Stimulated activated naive B cell treated with anti-CD40 and anti-IgM and Interleukin-4, amounts not matched to agents 10 μg/mL and 1 μg/mL and 100 μg/mL, for 72 hours (primary cell): ENCODE measurements at regions not wholly inside any gene's neighbourhood (a gene's known extent, or its start where the extent isn't known, plus 50 kb on each side); places are given as distances from the start of the nearest gene placed in this dataset.

Source experiments
- ATAC-seq, 2 donors: fragments of 150-1000 bp; cut with Tn5 transposase; replicated peaks; 2 replicates each; pipeline ENCODE4 v1.10.0; 2021; ENCODE audit warnings: moderate library complexity in 1 of 2
- DNase-seq: peaks from one replicate; pipeline ENCODE4 v3.0.0; 2021
- H3K27ac Mint-ChIP-seq: one replicate; pipeline ENCODE4 v1.8.0; 2022; ENCODE audit warnings: mild to moderate bottlenecking, mixed read lengths
- H3K27me3 Mint-ChIP-seq, 2 donors: one replicate each; pipeline ENCODE4 v1.8.0; 2022; ENCODE audit warnings: mixed read lengths in 2 of 2
- H3K36me3 Mint-ChIP-seq, 2 donors: one replicate each; pipeline ENCODE4 v1.8.0; 2022; ENCODE audit warnings: mixed read lengths in 2 of 2, mild to moderate bottlenecking in 1 of 2
- H3K4me1 Mint-ChIP-seq, 2 donors: one replicate each; pipeline ENCODE4 v1.8.0; 2022; ENCODE audit warnings: mixed read lengths in 2 of 2, mild to moderate bottlenecking in 1 of 2
- H3K4me3 Mint-ChIP-seq, 2 donors: one replicate each; pipeline ENCODE4 v1.8.0; 2022; ENCODE audit warnings: mild to moderate bottlenecking in 2 of 2, mixed read lengths in 2 of 2, moderate library complexity in 1 of 2
- H3K9me3 Mint-ChIP-seq, 2 donors: one replicate each; pipeline ENCODE4 v1.8.0; 2022; ENCODE audit warnings: mixed read lengths in 2 of 2, mild to moderate bottlenecking in 1 of 2

- Mint-ChIP-seq H3K36me3 (no peaks in the 10 kb centered on the region), H3K27ac (no peak overlapping the region), H3K4me1 (no peaks in the 10 kb centered on the region), H3K9me3 (no peaks in the 10 kb centered on the region), H3K27me3 (no peaks in the 10 kb centered on the region), H3K4me3 (no peak overlapping the region)
- ATAC-seq (no peak), DNase-seq (no peak)
Measured at GRCh38 chr6:153618371-153619322, 420.4 kb upstream of the OPRM1 start.

- no peak overlapping the region for H3K27ac Mint-ChIP-seq
- no peak for ATAC-seq
- no peaks in the 10 kb centered on the region for H3K9me3 Mint-ChIP-seq
- no peaks in the 10 kb centered on the region for H3K27me3 Mint-ChIP-seq
- H3K4me3 Mint-ChIP-seq = no peak overlapping the region
- no peaks in the 10 kb centered on the region for H3K4me1 Mint-ChIP-seq
- no peaks in the 10 kb centered on the region for H3K36me3 Mint-ChIP-seq
- DNase-seq = no peak
Measured at GRCh38 chr6:153616506-153616905, 422.5 kb upstream of the OPRM1 start.

- no peaks in the 10 kb centered on the region for H3K36me3 Mint-ChIP-seq
- no peak overlapping the region for H3K4me3 Mint-ChIP-seq
- DNase-seq (no peak), ATAC-seq (no peak)
- no peaks in the 10 kb centered on the region for H3K27me3 Mint-ChIP-seq
- H3K4me1 Mint-ChIP-seq = no peaks in the 10 kb centered on the region
- H3K9me3 Mint-ChIP-seq = peaks cover 0 to 4% of the 10 kb centered on the region in 2 donors
- no peak overlapping the region for H3K27ac Mint-ChIP-seq
Measured at GRCh38 chr6:153613719-153614455, 425.2 kb upstream of the OPRM1 start.

- Mint-ChIP-seq H3K36me3 (no peaks in the 10 kb centered on the region), H3K9me3 (peaks cover 0 to 2% of the 10 kb centered on the region in 2 donors), H3K4me3 (no peak overlapping the region), H3K27me3 (no peaks in the 10 kb centered on the region), H3K4me1 (no peaks in the 10 kb centered on the region), H3K27ac (no peak overlapping the region)
- ATAC-seq (no peak), DNase-seq (no peak)
Measured at GRCh38 chr6:153602401-153602800, 436.6 kb upstream of the OPRM1 start.

GRCh38 chr6:153599901-153600300 is 439.1 kb upstream of the OPRM1 start:
- peaks cover 4% of the 10 kb centered on the region in 2 donors for H3K9me3 Mint-ChIP-seq
- no peak for ATAC-seq
- H3K36me3 Mint-ChIP-seq = no peaks in the 10 kb centered on the region
- H3K27ac Mint-ChIP-seq = no peak overlapping the region
- DNase-seq = no peak
- no peaks in the 10 kb centered on the region for H3K4me1 Mint-ChIP-seq
- no peak overlapping the region for H3K4me3 Mint-ChIP-seq
- no peaks in the 10 kb centered on the region for H3K27me3 Mint-ChIP-seq

GRCh38 chr6:153595903-153596302 is 443.1 kb upstream of the OPRM1 start:
- no peak overlapping the region for H3K27ac Mint-ChIP-seq
- H3K4me1 Mint-ChIP-seq = no peaks in the 10 kb centered on the region
- no peak overlapping the region for H3K4me3 Mint-ChIP-seq
- H3K36me3 Mint-ChIP-seq = no peaks in the 10 kb centered on the region
- H3K9me3 Mint-ChIP-seq = peaks cover 4 to 8% of the 10 kb centered on the region in 2 donors
- no peaks in the 10 kb centered on the region for H3K27me3 Mint-ChIP-seq
- ATAC-seq (no peak), DNase-seq (no peak)

GRCh38 chr6:153594871-153595270 is 444.2 kb upstream of the OPRM1 start:
- no peak overlapping the region for H3K27ac Mint-ChIP-seq
- no peak for ATAC-seq
- H3K36me3 Mint-ChIP-seq = no peaks in the 10 kb centered on the region

GRCh38 chr6:153591159-153591558 is 447.9 kb upstream of the OPRM1 start:
- H3K27ac Mint-ChIP-seq = no peak overlapping the region
- H3K9me3 Mint-ChIP-seq = peaks cover 6 to 8% of the 10 kb centered on the region in 2 donors
- H3K27me3 Mint-ChIP-seq = no peaks in the 10 kb centered on the region
- H3K4me1 Mint-ChIP-seq = no peaks in the 10 kb centered on the region
- DNase-seq (no peak), ATAC-seq (no peak)
- H3K36me3 Mint-ChIP-seq = no peaks in the 10 kb centered on the region
- H3K4me3 Mint-ChIP-seq = no peak overlapping the region

More at GRCh38 chr6:153594871-153595270, 444.2 kb upstream of the OPRM1 start:
- Mint-ChIP-seq H3K27me3 (no peaks in the 10 kb centered on the region), H3K9me3 (peaks cover 4 to 8% of the 10 kb centered on the region in 2 donors), H3K4me3 (no peak overlapping the region), H3K4me1 (no peaks in the 10 kb centered on the region)
- DNase-seq = no peak

- no peak for ATAC-seq
- Mint-ChIP-seq H3K27me3 (no peaks in the 10 kb centered on the region), H3K36me3 (no peaks in the 10 kb centered on the region), H3K4me3 (no peak overlapping the region), H3K9me3 (peaks cover 6 to 8% of the 10 kb centered on the region in 2 donors), H3K4me1 (no peaks in the 10 kb centered on the region), H3K27ac (no peak overlapping the region)
- DNase-seq = no peak
Measured at GRCh38 chr6:153590411-153590810, 448.6 kb upstream of the OPRM1 start.

- Mint-ChIP-seq H3K4me3 (no peak overlapping the region), H3K27me3 (no peaks in the 10 kb centered on the region)
- no peak for DNase-seq
Measured at GRCh38 chr6:153588330-153588729, 450.7 kb upstream of the OPRM1 start.

GRCh38 chr6:153583685-153584084 is 452.6 kb upstream of the RGS17 start:
- no peak overlapping the region for H3K27ac Mint-ChIP-seq
- DNase-seq (no peak), ATAC-seq (no peak)
- H3K36me3 Mint-ChIP-seq = no peaks in the 10 kb centered on the region
- no peaks in the 10 kb centered on the region for H3K27me3 Mint-ChIP-seq
- H3K4me1 Mint-ChIP-seq = no peaks in the 10 kb centered on the region
- H3K9me3 Mint-ChIP-seq = peaks cover 7 to 8% of the 10 kb centered on the region in 2 donors
- H3K4me3 Mint-ChIP-seq = no peak overlapping the region

More at GRCh38 chr6:153588330-153588729, 450.7 kb upstream of the OPRM1 start:
- Mint-ChIP-seq H3K27ac (no peak overlapping the region), H3K9me3 (peaks cover 0 to 4% of the 10 kb centered on the region in 2 donors), H3K36me3 (no peaks in the 10 kb centered on the region), H3K4me1 (no peaks in the 10 kb centered on the region)
- ATAC-seq = no peak

GRCh38 chr6:153580776-153581175 is 449.7 kb upstream of the RGS17 start:
- no peaks in the 10 kb centered on the region for H3K4me1 Mint-ChIP-seq
- peaks cover 8 to 14% of the 10 kb centered on the region in 2 donors for H3K9me3 Mint-ChIP-seq
- H3K27me3 Mint-ChIP-seq = no peaks in the 10 kb centered on the region
- no peak for ATAC-seq
- H3K36me3 Mint-ChIP-seq = no peaks in the 10 kb centered on the region
- no peak overlapping the region for H3K27ac Mint-ChIP-seq
- no peak for DNase-seq
- H3K4me3 Mint-ChIP-seq = no peak overlapping the region

- peaks cover 8 to 14% of the 10 kb centered on the region in 2 donors for H3K9me3 Mint-ChIP-seq
- H3K4me1 Mint-ChIP-seq = no peaks in the 10 kb centered on the region
Measured at GRCh38 chr6:153575528-153575927, 444.4 kb upstream of the RGS17 start.

GRCh38 chr6:153574231-153574630 is 443.1 kb upstream of the RGS17 start:
- H3K27me3 Mint-ChIP-seq = no peaks in the 10 kb centered on the region
- no peak for ATAC-seq
- H3K4me3 Mint-ChIP-seq = no peak overlapping the region
- DNase-seq = no peak
- peaks cover 8 to 10% of the 10 kb centered on the region in 2 donors for H3K9me3 Mint-ChIP-seq
- no peaks in the 10 kb centered on the region for H3K36me3 Mint-ChIP-seq
- no peak overlapping the region for H3K27ac Mint-ChIP-seq
- no peaks in the 10 kb centered on the region for H3K4me1 Mint-ChIP-seq

More at GRCh38 chr6:153575528-153575927, 444.4 kb upstream of the RGS17 start:
- H3K27me3 Mint-ChIP-seq = no peaks in the 10 kb centered on the region
- ATAC-seq (no peak), DNase-seq (no peak)
- no peak overlapping the region for H3K27ac Mint-ChIP-seq
- no peak overlapping the region for H3K4me3 Mint-ChIP-seq
- no peaks in the 10 kb centered on the region for H3K36me3 Mint-ChIP-seq

GRCh38 chr6:153572371-153572770 is 441.3 kb upstream of the RGS17 start:
- no peaks in the 10 kb centered on the region for H3K4me1 Mint-ChIP-seq
- no peak for DNase-seq
- H3K27ac Mint-ChIP-seq = no peak overlapping the region
- H3K9me3 Mint-ChIP-seq = no peaks in the 10 kb centered on the region
- no peaks in the 10 kb centered on the region for H3K36me3 Mint-ChIP-seq
- ATAC-seq = no peak
- no peaks in the 10 kb centered on the region for H3K27me3 Mint-ChIP-seq
- no peak overlapping the region for H3K4me3 Mint-ChIP-seq
